Mononuclear cell (primary cell): ENCODE measurements at regions not wholly inside any gene's neighbourhood (a gene's known extent, or its start where the extent isn't known, plus 50 kb on each side); places are given as distances from the start of the nearest gene placed in this dataset.

Experiments used
- H3K27me3 ChIP-seq: 2 replicates; pipeline ENCODE4 v1.6.0; 2011; ENCODE audit warnings: low read length, control low read depth; ENCODE audit not compliant: insufficient read depth
- H3K4me1 ChIP-seq: 2 replicates; pipeline ENCODE4 v1.5.1; 2011; ENCODE audit warnings: mild to moderate bottlenecking, low read length, control low read depth; ENCODE audit not compliant: insufficient read depth
- H3K4me3 ChIP-seq: 2 replicates; pipeline ENCODE4 v1.5.1; 2011; ENCODE audit warnings: mild to moderate bottlenecking, low read length, moderate library complexity
- H3K9me3 ChIP-seq: 2 replicates; pipeline ENCODE4 v1.5.1; 2011; ENCODE audit warnings: low read depth, mild to moderate bottlenecking, control low read depth, low read length

- Histone ChIP-seq H3K4me3 (no peak overlapping the region), H3K27me3 (peaks cover 3% of the 10 kb centered on the region), H3K4me1 (peaks cover 12% of the 10 kb centered on the region), H3K9me3 (no peaks in the 10 kb centered on the region)
Measured at GRCh38 chr1:221180704-221181368, 301.6 kb downstream of the HLX start.

DNA sequence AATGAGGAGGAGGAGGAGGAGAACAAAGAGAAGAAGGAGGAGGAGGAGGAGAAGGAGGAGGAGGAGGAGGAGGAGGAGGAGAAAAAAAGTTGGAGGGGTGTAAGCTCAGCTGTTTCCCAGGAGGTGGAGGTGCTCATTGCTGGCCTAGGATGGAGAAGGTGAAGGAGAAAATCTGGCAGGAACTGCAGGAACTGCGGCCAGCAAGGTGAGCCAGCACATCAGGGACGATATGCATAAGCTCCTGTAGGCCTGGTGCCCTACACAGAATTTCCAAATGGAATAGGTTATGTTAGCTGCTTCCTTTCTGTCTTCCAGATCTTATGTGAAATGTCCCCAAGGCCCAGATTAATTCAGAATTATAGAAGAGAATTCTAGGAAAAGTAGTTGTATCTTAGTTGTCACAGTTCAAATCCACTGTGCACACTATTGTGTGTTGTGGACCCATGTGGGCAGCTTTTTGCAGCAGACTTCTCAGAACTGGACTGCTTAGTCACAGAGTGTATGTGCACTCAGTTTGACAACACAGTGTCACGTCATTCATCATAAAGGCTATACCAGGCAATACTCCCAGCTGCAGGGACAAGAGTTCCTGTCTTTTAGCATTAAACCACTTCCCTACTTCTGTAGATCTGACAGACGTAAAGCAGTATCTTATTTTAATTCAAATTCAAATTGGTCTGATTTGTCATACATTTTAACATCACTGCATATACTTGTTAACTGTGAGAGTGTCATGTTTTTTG, 303.7 kb downstream of the HLX start:
- peaks cover 3% of the 10 kb centered on the region for H3K27me3 ChIP-seq
- H3K9me3 ChIP-seq = no peaks in the 10 kb centered on the region
- peaks cover 15% of the 10 kb centered on the region for H3K4me1 ChIP-seq
- no peak overlapping the region for H3K4me3 ChIP-seq

- no peaks in the 10 kb centered on the region for H3K9me3 ChIP-seq
- H3K4me3 ChIP-seq = no peak overlapping the region
- no peaks in the 10 kb centered on the region for H3K27me3 ChIP-seq
- H3K4me1 ChIP-seq = peaks cover 23% of the 10 kb centered on the region
Measured at GRCh38 chr1:221184131-221184794, 305.0 kb downstream of the HLX start.

GRCh38 chr1:221187174-221187573, 307.9 kb downstream of the HLX start:
- Histone ChIP-seq H3K9me3 (no peaks in the 10 kb centered on the region), H3K27me3 (no peaks in the 10 kb centered on the region), H3K4me3 (no peak overlapping the region), H3K4me1 (peaks cover 23% of the 10 kb centered on the region)

- Histone ChIP-seq H3K4me3 (no peak overlapping the region), H3K27me3 (no peaks in the 10 kb centered on the region), H3K9me3 (no peaks in the 10 kb centered on the region), H3K4me1 (peaks cover 16% of the 10 kb centered on the region)
Measured at GRCh38 chr1:221188458-221188857, 309.2 kb downstream of the HLX start.

DNA sequence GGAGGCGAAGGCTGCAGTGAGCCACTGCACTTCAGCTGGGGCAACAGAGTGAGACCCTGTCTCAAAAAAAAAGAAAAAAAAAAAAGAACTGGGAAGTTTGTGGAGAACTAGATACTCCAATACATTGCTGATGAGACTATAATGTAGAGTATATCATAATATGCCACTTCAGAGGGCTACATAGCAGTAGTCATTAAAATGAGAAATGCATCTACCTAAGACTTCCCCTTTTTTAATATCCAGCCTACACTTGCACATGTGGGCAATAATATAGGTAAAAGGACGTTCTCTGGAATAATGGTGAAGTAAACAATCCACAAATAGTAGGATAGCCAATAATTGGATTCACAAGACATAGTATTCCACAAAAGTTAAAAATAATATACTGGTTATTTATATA, 311.0 kb downstream of the HLX start:
- Histone ChIP-seq H3K27me3 (no peaks in the 10 kb centered on the region), H3K4me3 (no peak overlapping the region), H3K9me3 (no peaks in the 10 kb centered on the region), H3K4me1 (peaks cover 16% of the 10 kb centered on the region)

DNA sequence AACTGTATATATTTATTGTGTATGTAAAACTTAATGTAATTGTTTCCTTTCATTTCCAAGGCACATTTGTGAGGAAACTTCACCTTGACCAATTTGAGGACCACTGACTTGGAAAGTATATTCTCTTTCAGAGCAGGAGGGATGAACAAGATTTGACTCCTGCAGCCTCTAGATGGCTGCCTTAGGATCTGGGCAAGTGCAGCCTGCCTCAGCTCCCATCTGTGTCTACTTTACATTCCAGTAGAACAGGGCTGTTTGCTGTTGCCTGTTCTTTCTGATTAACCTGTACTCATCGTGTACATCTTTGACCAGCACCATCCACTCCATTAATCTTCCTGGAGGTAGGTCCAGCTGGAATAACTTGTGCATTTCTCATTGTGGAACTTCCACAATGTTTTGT, 312.8 kb downstream of the HLX start:
- Histone ChIP-seq H3K27me3 (no peaks in the 10 kb centered on the region), H3K4me3 (no peak overlapping the region), H3K4me1 (peaks cover 16% of the 10 kb centered on the region), H3K9me3 (no peaks in the 10 kb centered on the region)

DNA sequence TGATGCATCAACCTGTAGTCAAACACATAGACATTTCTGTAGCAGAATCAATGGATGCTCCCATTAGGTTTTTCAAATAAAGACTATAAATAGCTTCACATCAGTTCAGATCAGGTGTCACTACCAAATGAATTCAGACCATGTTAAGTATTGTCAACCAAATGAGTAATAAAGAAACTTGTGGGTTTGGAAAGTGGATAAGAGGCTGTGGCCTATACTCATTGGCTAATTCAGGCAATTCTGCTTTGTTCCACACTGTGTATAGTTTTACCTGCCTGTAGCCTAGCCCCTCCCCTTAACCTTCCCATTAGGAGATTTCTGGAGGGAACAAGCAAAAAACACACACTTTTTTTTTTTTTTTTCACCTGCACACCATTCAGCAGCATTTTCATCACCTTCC, 321.2 kb downstream of the HLX start:
- Histone ChIP-seq H3K9me3 (no peaks in the 10 kb centered on the region), H3K27me3 (no peaks in the 10 kb centered on the region), H3K4me3 (no peak overlapping the region), H3K4me1 (no peaks in the 10 kb centered on the region)

GRCh38 chr1:221201773-221202172, 322.5 kb downstream of the HLX start:
- no peaks in the 10 kb centered on the region for H3K9me3 ChIP-seq
- H3K27me3 ChIP-seq = no peaks in the 10 kb centered on the region
- H3K4me1 ChIP-seq = no peaks in the 10 kb centered on the region
- no peak overlapping the region for H3K4me3 ChIP-seq

- Histone ChIP-seq H3K27me3 (no peaks in the 10 kb centered on the region), H3K4me3 (no peak overlapping the region), H3K9me3 (no peaks in the 10 kb centered on the region), H3K4me1 (no peaks in the 10 kb centered on the region)
Measured at GRCh38 chr1:221203224-221204054, 324.2 kb downstream of the HLX start.

DNA sequence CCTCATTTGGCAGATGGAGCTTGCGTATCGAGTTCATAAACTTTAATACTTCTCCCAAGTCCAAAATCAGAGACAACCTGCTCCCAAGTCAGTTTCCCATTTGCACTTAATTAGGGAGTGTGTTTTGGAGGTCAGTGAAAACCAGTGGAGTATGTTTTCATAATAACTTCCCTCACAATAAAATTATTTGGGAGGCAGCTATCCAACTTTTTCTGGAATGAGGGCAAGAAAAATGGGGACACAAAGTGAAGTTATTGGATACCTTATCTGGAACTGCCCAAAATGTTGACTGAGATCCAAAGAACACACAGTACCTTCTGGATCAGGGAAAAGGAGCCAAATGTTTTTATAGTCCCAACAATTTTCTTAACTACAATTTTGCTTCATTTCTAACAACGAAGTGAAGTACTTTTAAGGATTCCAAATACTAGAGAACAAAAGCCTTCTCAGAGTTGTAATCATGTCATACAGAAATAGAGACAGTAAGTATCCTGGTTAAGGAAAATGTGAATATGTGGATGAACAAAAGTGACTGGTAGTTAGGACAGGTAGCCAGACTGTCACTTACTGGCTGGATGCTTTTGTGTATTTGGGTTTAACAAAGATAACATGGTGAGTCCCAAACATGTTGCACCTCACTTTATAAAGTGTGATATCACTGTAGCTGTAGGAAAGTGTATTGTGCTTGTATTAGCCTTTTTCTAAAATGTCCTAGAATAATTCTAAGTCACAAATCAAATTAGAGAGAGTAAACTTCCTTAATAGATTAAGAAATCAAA, 325.0 kb downstream of the HLX start:
- no peaks in the 10 kb centered on the region for H3K27me3 ChIP-seq
- no peaks in the 10 kb centered on the region for H3K9me3 ChIP-seq
- no peaks in the 10 kb centered on the region for H3K4me1 ChIP-seq
- no peak overlapping the region for H3K4me3 ChIP-seq

DNA sequence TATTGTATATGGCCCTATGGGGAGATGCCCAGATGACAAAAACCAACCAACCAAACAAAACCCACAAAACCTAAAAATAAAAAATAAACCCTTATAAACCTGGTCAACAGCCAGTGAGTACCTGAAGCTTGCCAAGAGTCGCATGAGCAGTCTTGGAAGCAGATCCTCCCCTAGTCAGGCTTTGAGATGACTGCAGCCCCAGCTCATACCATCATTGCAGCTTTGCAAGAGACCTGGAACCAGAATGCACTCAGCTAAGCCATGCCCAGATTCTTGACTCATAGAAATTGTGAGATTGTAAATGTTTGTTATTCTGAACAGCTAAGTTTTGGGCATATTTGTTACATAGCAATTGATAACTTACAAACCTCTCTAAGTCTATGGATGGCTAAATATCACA, 326.8 kb downstream of the HLX start:
- Histone ChIP-seq H3K4me1 (no peaks in the 10 kb centered on the region), H3K4me3 (no peak overlapping the region), H3K27me3 (no peaks in the 10 kb centered on the region), H3K9me3 (no peaks in the 10 kb centered on the region)

GRCh38 chr1:221212926-221213325, 333.7 kb downstream of the HLX start:
- Histone ChIP-seq H3K4me1 (no peaks in the 10 kb centered on the region), H3K27me3 (no peaks in the 10 kb centered on the region), H3K4me3 (no peak overlapping the region), H3K9me3 (no peaks in the 10 kb centered on the region)

GRCh38 chr1:221217029-221217428, 337.8 kb downstream of the HLX start:
- no peaks in the 10 kb centered on the region for H3K9me3 ChIP-seq
- no peaks in the 10 kb centered on the region for H3K27me3 ChIP-seq
- H3K4me1 ChIP-seq = no peaks in the 10 kb centered on the region
- H3K4me3 ChIP-seq = no peak overlapping the region
